HG02798 (cell line): ENCODE measurements at regions not wholly inside any gene's neighbourhood (a gene's known extent, or its start where the extent isn't known, plus 50 kb on each side); places are given as distances from the start of the nearest gene placed in this dataset.
A peak's percentile ranks its signal among the peaks of the same experiment; 100 is the strongest.
"Not testable (repeated sequence)": the region's sequence is repeated elsewhere in the genome, so short reads cannot be mapped to it uniquely, and the experiment has no call there.

ENCODE experiments used
- ATAC-seq: cut with Tn5 transposase; IDR thresholded peaks from one replicate; pipeline ENCODE4 v1.9.1; 2021; ENCODE audit warnings: mild to moderate bottlenecking; ENCODE audit not compliant: unreplicated experiment, poor library complexity

DNA sequence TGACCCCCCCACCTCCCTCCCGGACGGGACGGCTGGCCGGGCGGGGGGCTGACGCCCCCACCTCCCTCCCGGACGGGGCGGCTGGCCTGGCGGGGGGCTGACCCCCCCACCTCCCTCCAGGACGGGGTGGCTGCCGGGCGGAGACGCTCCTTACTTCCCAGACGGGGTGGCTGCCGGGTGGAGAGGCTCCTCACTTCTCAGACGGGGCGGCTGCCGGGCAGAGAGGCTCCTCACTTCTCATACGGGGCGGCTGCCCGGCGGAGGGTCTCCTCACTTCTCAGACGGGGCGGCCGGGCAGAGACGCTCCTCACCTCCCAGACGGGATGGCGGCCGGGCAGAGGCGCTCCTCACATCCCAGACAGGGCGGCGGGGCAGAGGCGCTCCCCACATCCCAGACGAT is 84.7 kb downstream of the OR2B2 start:
- ATAC-seq, result not testable (repeated sequence)

DNA sequence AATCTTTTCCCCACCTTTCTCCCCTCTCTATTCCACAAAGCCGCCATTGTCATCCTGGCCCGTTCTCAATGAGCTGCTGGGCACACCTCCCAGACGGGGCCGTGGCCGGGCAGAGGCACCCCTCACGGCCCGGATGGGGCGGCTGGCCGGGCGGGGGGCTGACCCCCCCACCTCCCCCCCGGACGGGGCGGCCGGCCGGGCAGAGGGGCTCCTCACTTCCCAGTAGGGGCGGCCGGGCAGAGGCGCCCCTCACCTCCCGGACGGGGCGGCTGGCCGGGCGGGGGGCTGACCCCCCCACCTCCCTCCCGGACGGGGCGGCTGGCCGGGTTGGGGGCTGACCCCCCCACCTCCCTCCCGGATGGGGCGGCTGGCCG is 85.6 kb downstream of the OR2B2 start:
- not testable (repeated sequence) for ATAC-seq

DNA sequence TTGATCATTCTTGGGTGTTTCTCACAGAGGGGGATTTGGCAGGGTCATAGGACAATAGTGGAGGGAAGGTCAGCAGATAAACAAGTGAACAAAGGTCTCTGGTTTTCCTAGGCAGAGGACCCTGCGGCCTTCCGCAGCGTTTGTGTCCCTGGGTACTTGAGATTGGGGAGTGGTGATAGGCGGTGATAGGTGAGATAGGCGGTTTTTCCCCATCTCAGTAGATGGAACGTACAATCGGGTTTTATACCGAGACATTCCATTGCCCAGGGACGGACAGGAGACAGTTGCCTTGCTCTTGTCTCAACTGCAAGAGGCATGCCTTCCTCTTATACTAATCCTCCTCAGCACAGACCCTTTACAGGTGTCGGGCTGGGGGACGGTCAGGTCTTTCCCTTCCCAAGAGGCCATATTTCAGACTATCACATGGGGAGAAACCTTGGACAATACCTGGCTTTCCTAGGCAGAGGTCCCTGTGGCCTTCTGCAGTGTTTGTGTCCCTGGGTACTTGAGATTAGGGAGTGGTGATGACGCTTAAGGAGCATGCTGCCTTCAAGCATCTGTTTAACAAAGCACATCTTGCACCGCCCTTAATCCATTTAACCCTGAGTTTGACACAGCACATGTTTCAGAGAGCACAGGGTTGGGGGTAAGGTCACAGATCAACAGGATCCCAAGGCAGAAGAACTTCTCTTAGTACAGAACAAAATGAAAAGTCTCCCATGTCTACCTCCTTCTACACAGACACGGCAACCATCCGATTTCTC is 86.2 kb downstream of the OR2B2 start:
- ATAC-seq, result not testable (repeated sequence)

DNA sequence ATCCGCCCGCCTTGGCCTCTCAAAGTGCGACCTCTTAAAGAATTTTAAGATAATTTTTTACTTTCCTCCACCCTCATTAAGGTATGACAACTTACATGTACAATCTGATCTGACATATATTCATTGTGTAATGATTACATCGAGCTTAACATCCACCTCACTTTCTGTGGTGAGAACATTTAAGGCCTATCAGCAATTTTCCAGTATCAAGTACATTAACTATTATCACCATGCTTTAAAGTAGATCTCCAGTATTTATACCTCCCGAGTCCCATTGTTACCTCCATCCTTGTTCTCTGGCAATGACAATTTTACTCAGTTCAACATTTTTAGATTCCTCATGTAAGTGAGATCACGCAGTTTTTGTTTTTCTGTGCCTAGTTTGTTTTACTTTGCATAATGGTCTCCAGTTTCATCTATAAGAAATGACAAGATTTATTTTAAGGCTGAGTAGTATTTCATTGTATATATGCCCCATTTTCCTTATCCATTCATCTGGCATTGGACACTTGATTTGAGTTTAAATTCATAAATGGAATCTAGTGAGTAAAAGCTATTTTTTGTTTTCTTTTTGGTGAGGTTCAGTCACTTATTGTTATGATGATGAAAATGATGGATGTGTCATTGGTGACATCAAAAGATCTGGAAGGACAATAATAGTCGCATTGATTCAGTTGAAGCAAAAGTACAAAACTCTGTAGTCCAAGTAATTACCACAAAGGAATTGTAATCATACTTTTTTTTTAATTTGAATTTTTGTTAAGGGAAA is 87.0 kb downstream of the OR2B2 start:
- no peak for ATAC-seq

DNA sequence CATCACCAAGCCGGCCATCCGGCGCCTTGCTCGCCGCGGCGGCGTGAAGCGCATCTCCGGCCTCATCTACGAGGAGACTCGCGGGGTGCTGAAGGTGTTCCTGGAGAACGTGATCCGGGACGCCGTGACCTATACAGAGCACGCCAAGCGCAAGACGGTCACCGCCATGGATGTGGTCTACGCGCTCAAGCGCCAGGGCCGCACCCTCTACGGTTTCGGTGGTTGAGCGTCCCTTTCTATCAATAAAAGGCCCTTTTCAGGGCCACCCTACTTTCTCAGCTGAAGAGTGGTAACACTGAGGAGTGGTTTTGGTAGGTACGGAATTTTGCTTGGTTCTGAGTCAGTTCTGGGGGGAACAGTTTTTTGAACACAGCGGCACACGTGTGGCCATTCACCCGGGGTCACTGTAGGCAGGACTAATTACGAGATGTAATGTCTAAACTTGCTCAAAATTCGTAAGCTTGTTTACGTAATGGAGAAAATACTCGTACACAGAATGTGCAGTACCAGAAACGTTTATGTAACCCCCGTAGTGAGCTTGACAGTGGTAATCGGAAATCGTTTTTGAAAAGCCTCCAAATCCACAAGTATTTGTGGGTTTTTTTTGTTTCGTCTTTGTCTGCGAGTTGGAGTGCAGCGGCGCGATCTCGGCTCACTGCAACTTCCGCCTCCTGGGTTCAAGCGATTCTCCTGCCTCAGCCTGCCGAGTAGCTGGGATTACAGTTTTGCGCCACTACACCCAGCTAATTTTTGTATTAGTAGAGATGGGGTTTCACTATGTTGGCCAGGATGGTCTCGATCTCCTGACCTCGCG is 87.8 kb downstream of the OR2B2 start:
- peak; percentile 78 for ATAC-seq

DNA sequence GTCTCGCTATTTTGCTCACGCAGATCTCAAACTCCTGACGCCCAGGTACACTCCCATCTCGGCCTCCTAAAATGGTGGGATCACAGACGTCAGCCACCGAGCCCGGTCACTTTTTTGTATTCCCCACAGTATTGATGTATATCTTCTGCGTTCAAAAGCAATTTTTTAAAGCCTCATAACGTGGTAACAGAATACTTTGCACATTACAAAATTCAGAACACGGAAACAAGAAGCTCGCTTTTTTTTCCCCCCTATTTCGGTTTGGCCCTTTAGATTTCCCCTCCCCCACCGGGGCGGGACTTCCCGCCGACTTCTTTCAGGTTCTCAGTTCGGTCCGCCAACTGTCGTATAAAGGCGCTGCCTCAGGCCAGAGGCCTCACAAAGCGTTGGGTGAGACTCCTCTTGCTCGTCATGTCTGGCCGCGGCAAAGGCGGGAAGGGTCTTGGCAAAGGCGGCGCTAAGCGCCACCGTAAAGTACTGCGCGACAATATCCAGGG is 88.4 kb downstream of the OR2B2 start:
- ATAC-seq, result peak; percentile 80

DNA sequence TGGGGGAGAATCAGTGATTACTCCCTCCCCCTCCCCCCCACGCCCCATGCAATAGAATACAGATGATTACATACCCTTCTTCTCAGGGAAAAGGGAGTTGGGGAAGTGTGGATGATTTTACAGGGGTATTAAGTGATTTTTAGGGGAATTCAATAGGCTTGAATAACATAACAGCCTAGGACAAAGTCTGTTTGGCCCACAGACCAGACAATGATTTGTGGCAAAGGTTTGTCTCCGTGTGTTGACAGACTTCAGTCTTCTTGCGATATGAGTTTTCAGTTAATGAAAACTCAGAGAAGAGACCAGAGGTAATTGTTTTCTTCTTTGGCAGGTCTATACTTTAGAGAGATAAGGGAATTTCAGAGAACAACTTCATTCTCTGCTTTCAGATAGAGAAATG is 95.3 kb downstream of the OR2B2 start:
- no peak for ATAC-seq

DNA sequence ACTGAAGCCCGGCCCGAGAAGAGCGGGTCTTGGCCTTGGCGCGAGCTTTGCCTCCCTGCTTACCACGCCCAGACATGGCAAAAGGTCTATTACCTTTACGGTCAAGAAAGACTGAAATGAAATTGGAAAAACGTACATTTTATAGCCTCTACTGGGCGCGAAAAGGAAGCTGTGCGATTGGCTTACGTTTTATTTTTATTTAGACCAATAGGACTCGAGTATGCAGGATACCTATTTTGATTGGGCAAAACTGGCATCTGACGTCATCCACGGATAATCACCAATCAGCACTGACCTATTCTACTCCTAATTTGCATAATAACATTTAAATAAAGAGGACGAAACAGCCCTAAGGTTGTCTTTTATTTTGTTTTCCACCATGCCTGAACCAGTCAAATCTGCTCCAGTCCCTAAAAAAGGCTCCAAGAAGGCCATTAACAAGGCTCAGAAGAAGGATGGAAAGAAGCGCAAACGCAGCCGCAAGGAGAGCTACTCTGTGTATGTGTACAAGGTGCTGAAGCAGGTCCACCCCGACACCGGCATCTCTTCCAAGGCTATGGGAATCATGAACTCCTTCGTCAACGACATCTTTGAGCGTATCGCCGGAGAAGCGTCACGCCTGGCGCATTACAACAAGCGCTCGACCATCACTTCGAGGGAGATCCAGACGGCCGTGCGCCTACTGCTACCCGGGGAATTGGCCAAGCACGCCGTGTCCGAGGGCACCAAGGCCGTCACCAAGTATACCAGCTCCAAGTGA is 97.4 kb downstream of the OR2B2 start:
- ATAC-seq, result peak; percentile 66

DNA sequence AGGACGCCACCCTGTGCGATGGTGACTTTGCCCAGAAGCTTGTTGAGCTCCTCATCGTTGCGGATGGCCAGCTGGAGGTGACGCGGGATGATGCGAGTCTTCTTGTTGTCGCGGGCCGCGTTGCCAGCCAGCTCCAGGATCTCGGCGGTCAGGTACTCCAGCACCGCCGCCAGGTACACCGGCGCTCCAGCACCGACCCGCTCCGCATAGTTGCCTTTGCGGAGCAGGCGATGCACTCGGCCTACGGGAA is 97.9 kb downstream of the OR2B2 start:
- peak; percentile 6 for ATAC-seq

DNA sequence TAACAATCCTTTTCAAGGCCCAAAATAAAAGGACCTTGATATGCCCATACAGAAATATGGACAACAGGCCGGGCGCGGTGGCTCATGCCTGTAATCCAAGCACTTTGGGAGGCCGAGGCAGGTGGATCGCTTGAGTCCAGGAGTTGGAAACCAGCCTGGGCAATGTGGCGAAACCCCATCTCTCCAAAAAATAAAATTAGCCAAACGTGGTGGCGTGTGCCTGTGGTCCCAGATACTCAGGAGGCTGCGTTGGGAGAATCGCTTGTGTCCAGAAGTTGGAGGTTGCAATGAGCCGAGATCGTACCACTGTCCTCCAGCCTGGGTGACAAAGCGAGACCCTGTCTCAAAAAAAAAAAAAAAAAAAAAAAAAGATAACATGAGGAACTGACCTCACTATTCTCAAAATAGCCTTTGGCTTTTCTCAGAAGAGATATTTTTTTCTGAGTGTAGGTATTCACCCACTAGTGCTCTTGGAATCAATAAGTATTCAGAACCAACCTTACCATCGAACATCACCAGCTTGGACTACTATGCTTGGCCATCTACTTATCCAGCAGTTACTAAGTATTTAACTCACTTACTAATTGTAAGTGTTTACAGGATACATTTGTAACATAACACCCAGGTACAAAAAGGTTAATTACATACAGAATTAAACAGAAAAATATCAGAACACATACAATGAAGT is 99.2 kb downstream of the OR2B2 start:
- no peak for ATAC-seq

DNA sequence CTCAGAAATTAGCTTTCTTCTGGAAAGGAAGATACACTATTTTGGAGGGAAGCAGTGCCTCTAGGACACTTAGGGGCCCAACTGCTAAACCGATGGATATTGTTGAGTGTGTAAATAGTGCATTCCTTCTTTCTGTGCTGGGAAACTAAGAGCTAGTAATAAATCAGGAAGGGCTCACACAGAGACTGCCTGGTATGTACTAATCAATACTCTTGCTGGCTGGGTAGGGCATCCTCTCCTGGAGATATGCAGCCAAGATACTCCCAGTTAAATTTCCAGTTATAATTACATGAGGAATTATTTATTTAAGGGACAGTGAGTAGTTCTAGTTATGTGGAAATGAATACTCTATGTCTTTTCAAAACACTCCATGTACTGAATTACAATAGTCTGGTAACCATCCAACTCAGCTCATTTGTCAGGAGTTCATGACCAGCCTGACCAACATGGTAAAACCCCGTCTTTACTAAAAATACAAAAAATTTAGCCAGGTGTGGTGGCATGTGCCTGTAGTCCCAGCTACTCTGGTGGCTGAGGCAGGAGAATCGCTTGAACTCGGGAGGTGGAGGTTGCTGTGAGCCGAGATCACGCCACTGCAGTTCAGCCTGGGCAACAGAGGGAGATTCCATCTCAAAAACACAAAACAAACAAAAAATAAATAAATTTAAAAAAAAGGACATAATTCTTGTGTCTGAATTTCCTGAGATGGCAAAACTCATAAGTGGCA is 100.0 kb downstream of the OR2B2 start:
- ATAC-seq, result no peak

DNA sequence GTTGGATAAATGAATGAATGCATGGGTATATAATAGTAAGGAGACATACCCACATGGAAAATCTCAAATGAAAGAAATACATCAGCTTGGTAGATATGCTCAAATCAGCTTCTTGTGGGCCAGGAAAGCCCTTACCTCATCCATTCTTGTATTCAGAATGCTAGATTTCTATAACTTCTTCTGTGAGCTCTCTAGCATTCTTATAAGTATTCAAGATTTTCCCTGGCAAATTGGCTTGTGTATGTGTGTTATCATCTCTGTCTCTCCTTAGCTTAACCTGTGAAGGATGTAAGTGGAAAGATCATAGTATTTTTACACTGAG is 100.8 kb downstream of the OR2B2 start:
- no peak for ATAC-seq

DNA sequence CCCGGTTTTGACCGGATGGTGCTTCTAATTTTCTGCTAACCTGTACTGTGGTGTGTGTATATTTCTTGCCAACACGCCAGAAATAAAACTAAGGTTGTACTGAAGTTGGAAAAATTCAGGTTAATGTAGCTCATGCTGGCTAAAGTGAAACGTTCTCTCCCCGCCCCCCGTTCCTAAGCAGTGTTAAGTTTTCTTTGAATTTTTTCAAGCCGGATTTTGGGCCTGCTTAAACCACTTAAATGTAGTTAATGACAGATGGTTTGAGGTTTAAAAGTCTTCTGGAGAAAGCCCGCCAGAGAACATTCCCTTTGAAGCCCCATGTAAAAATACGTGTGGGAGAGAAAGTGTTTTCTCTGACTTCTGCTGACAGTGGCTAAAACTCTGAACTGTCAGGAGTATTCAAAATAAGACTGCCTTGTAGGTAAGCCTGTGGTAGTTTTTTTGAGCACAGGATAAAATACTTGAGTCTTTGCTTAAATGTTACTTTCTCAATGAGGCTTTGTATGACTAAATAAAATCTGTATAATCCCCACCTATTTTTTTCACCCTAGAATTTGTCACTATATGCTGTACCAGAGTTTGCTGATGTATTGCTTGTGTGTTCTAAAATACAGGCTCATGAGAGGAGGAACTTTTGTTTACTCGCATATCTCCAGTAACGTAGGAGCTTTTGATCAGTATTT is 101.3 kb downstream of the OR2B2 start:
- ATAC-seq, result no peak

DNA sequence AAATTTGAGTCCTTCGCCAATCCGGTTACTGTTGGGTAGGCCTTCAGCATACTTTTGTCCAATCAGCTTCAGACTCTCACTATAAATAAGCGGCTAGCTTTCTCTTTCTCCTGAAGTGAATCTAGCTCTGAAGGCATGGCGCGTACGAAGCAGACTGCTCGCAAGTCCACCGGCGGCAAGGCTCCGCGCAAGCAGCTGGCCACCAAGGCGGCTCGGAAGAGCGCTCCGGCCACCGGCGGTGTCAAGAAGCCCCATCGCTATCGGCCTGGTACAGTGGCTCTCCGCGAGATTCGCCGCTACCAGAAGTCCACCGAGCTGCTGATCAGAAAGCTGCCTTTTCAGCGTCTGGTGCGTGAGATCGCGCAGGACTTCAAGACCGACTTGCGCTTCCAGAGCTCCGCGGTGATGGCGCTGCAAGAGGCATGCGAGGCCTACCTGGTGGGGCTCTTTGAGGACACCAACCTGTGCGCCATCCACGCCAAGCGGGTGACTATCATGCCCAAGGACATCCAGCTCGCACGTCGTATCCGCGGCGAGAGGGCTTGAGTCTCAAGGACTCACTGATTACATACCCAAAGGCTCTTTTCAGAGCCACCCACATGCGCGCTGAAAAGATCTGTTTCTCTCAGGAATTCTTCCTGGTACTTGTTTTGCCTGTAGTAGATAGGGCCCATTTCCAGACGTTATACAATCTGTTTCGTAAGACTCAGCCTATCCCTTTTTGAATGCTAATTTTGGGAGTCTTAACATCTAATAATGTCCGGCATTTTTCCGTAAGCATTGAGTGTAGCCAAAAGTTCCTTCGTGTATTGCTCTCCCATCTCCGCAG is 102.0 kb downstream of the OR2B2 start:
- ATAC-seq, result peak; percentile 43

DNA sequence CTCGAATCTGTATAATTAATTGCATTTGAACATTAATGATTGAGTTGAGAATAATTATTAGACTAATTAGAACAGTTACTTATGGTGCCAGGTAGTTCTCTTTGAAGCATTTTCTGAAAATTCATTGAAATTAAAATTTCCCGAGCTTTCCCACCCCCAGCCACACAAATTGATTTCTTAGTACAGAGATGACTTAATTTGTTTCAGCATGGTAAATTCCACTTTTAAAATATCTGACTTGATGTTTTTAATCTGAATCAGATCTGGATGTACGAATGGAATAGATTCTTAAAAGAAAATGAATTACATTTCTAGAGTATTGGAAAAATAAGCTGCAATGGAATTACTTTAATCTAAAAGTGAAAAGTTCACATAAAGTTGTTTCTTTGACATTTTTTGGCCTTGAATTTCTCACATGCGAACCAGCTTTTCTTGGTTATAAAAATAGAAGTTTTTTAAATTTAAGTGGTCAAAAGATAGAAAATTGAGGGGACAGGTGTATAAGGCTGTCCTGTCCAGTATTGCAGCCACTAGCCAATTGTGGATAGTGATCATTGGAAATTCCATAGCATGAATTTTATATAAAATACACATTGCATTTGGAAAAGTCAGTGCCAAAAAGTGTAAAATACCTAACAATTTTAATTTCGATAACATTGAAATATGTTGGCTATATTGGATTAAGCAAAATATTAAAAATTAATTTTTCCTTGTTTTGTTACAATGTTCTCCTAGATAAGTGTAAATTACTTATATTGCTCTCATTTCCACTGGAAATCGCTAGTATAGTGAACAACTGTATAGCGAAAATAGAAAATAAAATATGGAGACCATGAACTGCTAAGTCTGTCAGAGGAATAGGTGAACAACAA is 102.9 kb downstream of the OR2B2 start:
- no peak for ATAC-seq

DNA sequence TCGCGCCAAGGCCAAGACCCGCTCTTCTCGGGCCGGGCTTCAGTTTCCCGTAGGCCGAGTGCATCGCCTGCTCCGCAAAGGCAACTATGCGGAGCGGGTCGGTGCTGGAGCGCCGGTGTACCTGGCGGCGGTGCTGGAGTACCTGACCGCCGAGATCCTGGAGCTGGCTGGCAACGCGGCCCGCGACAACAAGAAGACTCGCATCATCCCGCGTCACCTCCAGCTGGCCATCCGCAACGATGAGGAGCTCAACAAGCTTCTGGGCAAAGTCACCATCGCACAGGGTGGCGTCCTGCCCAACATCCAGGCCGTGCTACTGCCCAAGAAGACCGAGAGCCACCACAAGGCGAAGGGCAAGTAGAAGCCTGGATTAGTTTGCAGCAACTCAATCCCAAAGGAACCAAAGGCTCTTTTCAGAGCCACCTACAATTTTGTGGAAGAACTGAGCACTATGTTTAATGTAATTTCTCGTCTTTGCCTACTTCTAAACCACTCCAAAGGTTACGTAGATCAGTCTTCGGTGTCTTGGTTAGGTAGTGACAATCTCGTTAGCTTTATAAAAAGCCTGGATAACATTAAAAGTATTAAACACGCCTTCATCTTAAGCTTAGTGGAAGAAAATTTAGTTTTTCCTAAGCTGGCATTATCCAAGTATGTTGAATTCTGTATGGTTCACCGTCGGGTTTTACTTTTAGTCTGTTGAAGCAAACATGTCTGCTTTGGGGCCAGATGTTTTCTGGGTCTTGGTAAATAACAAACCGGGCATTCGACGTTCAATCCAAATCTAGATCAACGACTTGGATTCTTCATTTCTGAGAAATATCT is 103.7 kb downstream of the OR2B2 start:
- ATAC-seq, result peak; percentile 5
